Esophagus squamous epithelium (tissue), 4 donors: ENCODE measurements at regions not wholly inside any gene's neighbourhood (a gene's known extent, or its start where the extent isn't known, plus 50 kb on each side); places are given as distances from the start of the nearest gene placed in this dataset.

Experiments
- POLR2A ChIP-seq, 4 donors: fragments of 450-650 bp; IDR thresholded peaks; one replicate each; pipeline ENCODE4 v1.6.1; 2017; ENCODE audit warnings: antibody characterized with exemption in 4 of 4, mild to moderate bottlenecking in 4 of 4, moderate library complexity in 3 of 4
- TF ChIP-seq, protein P1 (sequence below), 6 experiments: fragments of 450-650 bp in 4 of 6; fragments of 200-600 bp in 2 of 6; sonication (generic) in 2 of 6; IDR thresholded peaks; one replicate each; pipeline ENCODE4 v1.5.1; 2016 to 2019; ENCODE audit warnings: antibody characterized with exemption in 6 of 6, mild to moderate bottlenecking in 4 of 6, moderate library complexity in 4 of 6

DNA sequence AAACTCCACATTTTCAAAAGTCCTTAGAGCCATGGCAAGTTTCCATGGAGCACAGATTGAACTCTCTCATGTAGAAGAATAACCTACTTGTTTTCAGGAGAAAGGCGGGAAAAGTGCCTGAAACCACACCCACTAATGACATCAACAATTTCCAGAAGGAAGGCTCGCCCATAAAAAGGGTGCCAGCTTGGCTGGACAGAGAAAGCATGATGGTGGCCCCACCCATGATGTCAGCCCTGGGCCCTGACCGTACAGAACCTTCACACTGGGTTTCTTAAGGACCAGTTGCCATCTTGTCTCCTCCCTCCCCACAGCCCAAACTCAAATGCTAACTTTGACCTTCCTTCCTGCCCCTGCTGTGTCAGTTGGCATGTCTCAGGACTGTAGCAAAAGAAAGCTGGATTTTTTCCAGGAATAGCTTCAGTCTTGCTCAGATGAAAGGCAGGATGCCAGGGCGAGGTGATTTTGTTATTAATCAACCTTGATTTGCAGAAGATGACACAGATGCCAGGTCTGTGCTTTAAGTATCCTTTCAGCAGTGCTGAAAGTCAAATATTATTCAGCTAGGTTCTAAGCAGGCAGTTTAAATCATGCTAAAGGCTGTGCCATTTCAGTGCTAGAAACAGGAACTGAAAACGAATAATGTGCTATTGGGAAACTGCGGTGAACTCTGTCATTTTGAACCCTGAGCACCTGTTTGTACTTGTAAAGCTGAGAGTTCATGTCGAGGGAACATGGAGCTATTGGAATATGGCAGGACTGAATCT, 89.5 kb upstream of the RFC3 start:
- TF ChIP-seq, protein P1, sequence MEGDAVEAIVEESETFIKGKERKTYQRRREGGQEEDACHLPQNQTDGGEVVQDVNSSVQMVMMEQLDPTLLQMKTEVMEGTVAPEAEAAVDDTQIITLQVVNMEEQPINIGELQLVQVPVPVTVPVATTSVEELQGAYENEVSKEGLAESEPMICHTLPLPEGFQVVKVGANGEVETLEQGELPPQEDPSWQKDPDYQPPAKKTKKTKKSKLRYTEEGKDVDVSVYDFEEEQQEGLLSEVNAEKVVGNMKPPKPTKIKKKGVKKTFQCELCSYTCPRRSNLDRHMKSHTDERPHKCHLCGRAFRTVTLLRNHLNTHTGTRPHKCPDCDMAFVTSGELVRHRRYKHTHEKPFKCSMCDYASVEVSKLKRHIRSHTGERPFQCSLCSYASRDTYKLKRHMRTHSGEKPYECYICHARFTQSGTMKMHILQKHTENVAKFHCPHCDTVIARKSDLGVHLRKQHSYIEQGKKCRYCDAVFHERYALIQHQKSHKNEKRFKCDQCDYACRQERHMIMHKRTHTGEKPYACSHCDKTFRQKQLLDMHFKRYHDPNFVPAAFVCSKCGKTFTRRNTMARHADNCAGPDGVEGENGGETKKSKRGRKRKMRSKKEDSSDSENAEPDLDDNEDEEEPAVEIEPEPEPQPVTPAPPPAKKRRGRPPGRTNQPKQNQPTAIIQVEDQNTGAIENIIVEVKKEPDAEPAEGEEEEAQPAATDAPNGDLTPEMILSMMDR (IDR thresholded peaks at IDR 0.05) = no peak
- TF ChIP-seq POLR2A (IDR thresholded peaks at IDR 0.05) = no peak
